ENCODE measurements at regions not wholly inside any gene's neighbourhood (a gene's known extent, or its start where the extent isn't known, plus 50 kb on each side); places are given as distances from the start of the nearest gene placed in this dataset.
"Not testable (repeated sequence)": the region's sequence is repeated elsewhere in the genome, so short reads cannot be mapped to it uniquely, and the experiment has no call there.

- DNase-seq: no peak
Measured at GRCh38 chr7:156590212-156590611, 50.4 kb upstream of the RNF32 start.

DNA sequence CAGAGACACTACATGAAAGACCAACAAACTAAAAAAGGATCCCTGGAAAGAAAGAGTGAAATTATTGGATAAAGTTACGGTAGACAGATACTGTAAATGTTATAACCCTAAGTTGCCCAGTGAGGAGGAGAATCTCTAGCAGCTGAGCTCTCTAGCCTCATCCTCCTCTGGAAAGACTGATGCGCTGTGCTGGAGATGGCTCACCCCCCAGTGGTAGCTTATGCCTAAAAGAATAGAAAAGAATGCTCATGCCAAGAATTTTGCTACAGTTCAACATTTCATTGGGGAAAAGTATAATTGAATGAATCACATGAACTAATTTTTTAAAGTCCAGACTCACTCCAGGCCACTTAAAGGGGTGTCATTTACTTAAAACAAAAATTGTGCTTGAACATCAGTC, 50.8 kb upstream of the RNF32 start:
- no peak for DNase-seq

GRCh38 chr7:156585926-156586325, 54.6 kb upstream of the RNF32 start:
- DNase-seq: no peak

DNA sequence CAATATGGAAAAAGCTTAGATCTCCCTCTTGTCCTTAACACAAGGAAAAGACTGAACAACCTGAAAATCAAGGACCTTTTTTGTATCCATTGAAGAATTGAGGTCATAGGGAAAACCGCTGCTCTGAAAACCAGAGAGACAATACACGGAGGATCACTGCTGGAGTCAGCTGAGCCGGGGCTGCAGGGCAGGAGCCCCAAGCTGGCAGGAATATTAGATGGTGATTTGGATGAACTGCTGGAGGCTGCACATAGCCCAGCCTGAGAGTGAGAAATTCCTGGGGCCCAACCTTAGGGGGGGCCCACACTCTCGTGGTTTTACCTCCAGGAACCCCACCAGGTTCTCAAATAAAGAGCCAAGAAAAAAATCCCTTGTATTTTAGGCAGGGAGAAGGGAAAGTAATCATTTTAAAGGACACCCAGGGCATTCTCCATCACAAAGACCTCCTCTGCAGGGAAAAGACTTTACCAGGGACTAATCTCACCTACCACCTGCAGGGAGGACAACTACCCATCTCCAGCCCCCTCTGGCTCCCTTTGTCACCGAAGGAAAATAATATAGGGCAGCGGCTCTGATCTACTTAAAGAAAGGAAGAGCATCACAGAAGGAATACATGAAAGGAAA, 55.4 kb upstream of the RNF32 start:
- DNase-seq: no peak

DNA sequence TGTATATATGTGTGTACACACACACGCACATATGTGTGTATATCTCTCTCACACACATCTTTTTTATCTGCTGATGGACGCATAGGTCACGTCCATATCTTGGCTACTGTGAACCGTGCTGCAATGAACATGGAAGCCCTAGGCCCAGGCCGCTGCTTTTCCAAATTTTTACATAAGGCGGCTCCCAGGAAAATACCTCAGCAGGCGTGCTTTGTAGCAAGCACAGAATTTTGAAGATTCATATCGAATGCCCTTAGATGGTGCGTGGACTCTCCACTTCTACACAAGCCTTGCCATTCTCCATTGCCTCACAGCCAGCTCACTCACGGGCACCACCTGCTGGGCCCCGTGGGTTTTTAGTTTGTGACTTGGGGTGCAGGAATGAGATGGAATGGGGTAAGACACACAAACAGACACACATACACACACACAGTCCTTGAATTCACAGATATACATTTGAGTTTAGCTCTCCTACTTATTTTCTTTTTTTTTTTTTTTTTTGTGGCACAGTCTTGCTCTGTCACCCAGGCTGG, 57.9 kb upstream of the RNF32 start:
- DNase-seq: no peak

DNA sequence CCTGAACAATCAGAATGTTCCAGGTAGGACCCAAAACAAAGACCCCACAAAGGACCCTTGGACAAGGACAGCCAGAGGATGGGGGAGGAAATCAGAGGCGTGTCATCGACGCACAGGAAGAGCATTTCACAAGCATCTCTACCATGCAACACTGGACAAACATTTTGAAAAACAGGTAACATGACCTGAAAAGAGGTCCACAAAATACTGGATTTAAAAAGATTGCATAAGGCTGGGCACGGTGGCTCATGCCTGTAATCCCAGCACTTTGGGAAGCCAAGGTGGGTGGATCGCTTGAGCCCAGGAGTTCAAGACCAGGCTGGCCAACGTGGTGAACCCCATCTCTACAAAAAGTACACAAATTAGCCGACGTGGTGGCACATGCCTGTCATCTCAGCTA, 60.5 kb upstream of the RNF32 start:
- no peak for DNase-seq

- DNase-seq: no peak
Measured at GRCh38 chr7:156579566-156579965, 61.0 kb upstream of the RNF32 start.

GRCh38 chr7:156578978-156579430, 61.6 kb upstream of the RNF32 start:
- no peak for DNase-seq

GRCh38 chr7:156578578-156578940, 62.0 kb upstream of the RNF32 start:
- DNase-seq: no peak

DNA sequence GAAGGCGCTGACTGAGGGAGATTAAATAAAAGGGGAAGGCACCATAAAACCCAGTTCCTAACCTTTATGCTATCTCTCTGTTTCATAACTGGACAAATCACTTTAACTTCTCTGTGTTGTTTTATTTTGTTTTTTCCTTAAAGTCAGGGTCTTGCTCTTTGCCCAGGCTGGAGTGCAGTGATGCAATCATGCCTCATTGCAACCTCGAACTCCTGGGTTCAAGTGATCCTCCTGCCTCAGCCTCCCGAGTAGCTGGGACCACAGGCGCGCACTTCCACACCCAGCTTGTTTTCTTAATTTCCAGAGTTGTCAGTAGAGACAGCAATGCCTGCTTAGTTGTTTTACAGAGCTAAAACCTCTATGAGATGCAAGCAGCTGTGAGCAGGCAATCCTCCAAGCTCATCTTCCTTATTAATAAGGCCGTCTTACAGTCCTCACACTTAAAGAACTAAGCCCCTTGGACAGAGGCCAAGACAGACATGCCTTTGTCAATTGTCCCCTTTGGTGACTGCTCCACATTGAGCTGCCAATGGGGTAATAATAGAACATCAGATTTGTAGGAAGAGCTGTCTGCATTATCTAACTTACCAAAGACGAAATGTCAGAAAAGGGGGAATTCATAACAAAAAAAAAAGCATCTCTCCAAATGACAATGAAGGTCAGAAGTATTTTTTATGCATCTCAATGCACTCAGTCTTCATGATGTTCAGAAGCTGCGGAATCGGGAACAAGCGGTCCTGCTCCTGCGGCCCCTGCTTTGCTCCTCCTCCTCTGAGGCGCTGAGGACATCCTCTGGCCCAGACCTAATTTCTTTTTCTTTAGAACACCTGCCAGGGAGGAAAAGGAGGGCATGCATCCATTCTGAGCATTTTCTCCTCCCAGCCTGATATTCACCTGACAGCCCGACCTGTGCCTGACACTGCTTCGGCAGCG, 62.7 kb upstream of the RNF32 start:
- no peak for DNase-seq

DNA sequence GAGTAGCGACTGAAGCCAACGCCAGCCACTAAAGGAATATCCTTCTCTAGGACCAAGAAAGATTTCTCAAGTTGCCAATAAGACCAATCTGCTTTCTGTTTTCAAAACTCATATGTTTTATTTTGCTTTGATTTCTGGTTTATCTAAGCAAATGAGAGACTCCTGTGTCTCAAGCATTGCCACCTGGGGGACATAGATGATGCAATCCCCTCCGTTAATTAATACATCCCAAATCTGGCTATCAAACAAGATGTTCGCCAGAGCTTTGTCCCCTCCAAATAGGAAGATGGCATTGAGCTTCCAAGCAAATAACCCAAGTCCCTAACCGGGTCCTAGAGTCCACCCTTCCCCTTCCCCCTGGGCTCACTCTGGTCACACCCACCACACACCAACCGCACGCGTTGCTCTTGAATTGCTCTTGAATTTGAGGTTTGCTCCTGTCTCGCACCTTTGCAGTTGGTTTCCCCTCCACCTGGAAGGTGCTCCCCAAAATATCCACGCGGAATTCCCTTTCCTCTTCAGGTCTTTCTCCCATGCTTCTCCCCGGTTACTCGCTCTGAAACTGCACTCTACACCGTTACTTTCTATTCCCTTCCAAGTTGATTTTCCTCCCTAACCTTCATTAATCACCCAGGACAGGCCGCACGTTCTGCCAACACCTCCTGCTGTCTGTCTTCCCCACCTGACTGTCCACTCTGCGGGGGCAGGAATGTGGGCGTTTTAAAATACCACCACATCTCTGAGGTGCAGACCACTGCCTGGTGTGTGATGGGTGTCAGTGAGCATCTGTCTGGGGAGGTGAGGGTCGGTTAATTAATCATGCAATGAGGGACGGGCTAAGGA, 64.1 kb upstream of the RNF32 start:
- no peak for DNase-seq

- no peak for DNase-seq
Measured at GRCh38 chr7:156568258-156568657, 72.3 kb upstream of the RNF32 start.

- DNase-seq: no peak
Measured at GRCh38 chr7:156566812-156567549, 73.6 kb upstream of the RNF32 start.

DNA sequence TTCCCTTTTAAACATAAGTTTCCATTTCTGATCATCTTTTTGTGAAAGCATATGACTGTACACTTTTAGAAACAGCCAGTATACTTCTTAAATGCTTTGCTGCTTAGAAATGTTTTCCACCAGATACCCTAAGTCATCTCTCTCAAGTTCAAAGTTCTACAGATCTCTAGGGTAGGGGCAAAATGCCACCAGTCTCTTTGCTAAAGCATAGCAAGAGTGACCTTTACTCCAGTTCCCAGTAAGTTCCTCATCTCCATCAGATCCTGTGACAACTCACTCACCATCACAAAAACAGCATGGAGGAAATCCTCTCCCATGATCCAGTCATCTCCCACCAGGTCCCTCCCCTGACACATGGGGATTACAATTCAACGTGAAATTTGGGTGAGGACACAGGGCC, 75.6 kb upstream of the RNF32 start:
- DNase-seq: not testable (repeated sequence)

GRCh38 chr7:156560696-156561095, 79.9 kb upstream of the RNF32 start:
- no peak for DNase-seq

DNA sequence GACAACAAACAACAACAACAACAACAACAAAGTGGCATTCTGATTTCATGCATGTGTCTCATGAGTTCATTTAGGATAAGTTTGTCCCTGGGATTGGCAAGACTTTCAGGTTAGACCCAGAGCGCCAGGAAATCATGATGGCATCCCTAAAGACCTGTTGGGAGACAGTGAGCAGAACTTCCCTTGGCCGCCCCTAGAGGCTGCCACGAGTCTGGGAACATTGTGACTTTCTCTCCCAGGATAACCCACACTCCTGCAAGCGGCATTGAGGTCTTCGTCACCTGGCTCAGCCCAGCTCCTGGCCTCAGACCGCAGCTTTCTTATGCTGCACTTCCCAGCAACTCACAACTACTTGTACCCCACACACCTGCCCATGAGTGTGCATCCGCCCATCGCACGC, 80.5 kb upstream of the RNF32 start:
- DNase-seq: no peak

- no peak for DNase-seq
Measured at GRCh38 chr7:156559001-156559400, 81.6 kb upstream of the RNF32 start.

- no peak for DNase-seq
Measured at GRCh38 chr7:156558198-156558597, 82.4 kb upstream of the RNF32 start.

DNA sequence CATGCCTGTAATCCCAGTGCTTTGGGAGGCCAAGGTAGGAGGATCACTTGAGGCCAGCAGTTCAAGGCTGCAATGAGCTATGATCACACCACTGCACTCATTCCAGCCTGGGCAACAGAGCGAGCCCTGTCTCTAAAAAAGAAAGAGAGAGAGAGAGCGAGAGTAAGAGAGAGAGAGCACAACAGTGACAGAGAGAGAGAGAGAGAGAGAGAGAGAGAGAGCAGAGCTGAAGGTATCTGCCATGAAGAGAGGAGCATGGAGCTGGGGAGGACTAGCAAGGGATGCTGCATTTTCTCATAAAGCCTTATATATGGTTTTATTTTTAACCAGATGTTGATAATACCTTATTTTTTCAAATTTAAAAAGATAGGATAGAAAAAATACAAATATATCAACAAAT, 84.5 kb upstream of the RNF32 start:
- DNase-seq: no peak

- no peak for DNase-seq
Measured at GRCh38 chr7:156554488-156554887, 86.1 kb upstream of the RNF32 start.

DNA sequence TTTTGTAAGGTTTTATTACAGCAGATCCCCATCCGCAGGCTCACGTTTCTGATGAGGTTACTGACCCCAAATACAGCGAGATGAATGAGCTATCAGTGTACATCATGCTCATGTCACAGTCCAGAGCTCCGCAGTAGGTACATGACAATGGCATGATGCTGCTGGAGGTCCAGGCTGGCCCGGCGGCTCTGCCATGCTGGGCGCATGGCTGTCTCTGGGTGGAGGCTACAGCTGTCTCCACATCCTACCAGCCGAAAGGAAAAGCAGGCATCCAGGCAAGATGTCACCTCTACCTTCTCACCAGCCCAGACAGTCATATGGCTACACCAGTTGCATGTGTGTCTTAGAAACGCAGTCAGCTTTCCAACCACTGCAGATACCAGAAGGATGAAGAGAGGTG, 90.9 kb upstream of the RNF32 start:
- no peak for DNase-seq

DNA sequence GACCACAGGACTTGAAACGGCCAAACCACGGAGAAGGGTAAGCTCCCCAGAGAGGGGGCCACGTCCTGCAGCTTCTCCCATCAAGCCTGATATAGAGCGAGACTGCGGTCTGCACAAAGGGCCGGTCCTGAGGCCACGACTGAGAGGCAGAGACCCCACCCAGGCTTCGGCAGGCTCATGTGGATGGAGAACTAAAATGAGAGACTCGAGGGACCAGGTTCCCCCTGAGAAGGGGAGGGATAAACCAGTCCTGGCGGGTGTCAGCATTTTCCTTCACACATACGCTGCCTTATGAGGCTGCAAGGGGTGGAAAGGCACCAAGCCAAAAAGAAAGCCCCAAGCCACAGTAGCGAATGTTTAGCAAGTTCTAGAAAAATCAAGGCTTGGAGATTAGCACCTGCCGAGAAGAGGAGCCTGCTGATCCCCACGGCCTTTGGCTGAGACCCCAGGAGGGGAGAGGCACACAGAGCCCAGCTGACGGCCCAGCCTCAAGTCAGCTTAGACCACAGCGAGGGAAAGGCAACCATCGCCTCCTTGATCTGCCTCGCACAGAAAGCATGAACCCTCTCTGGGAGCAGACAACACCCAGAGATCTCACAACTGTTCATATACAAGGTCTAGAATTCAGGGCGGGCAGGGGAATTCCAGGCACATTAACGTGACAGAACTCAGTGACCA, 92.6 kb upstream of the RNF32 start:
- DNase-seq: no peak
